GM18907 (cell line): ENCODE measurements at regions not wholly inside any gene's neighbourhood (a gene's known extent, or its start where the extent isn't known, plus 50 kb on each side); places are given as distances from the start of the nearest gene placed in this dataset.
A peak's percentile ranks its signal among the peaks of the same experiment; 100 is the strongest.
"Not testable (repeated sequence)": the region's sequence is repeated elsewhere in the genome, so short reads cannot be mapped to it uniquely, and the experiment has no call there.

ENCODE experiments used
- ATAC-seq: cut with Tn5 transposase; IDR thresholded peaks from one replicate; pipeline ENCODE4 v1.9.1; 2021; ENCODE audit warnings: mild to moderate bottlenecking, moderate library complexity; ENCODE audit not compliant: unreplicated experiment

DNA sequence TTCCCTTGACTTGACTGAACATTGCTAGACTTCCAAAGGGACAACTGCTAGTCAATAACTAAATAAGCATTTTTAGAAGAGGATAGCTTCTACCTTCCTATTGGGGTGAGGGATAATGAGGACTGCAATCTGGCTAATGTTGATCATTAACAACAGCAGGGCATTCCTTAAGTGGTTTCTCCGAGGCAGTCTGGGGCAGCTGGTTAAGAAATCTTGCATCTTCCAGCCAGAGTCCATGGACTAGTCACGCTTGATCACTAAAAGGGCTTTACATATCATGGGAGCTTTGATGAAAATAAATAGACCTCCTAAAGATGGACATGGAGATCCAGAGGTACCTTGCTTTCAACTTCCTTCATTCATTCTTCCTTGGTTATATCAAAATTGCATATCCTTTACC lies 329.4 kb upstream of the ESRRG start:
- no peak for ATAC-seq

DNA sequence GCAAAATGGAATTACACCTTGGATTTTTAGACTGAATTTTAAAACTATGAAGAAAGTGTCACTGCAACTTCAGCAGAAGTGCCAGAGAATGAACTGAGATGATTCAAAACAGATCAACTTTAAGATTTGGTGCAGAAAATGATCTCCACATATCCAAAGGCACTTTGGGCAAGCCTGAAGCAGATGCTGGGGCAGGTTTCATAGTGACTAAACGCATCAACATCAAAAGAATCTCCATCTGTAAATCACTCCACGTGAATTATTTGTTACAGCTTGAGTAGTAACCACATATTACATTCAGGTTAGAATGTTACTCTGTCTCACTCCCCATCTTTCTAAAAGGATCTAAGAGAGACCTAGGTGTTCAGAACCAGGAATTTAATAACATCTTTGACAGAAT lies 329.0 kb upstream of the ESRRG start:
- no peak for ATAC-seq

DNA sequence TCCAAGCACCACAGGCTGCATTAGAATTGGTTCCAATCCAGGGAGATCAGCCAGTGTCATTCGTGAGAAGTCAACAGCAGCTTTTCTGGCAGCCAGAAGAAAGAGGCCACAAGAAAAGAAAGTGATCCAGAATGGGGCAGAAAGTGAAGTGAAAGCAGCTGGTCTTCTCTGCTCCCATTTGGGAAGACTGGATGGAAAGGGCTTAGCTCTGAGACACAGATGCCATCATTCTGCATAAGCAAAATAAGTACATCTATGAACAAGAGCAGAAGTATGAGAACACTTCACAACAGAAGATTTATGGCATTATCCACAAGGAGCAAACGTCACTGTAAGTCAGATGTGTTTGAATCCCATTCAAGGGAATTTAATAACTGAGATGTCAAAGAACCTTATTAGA lies 326.5 kb upstream of the ESRRG start:
- ATAC-seq, result no peak

DNA sequence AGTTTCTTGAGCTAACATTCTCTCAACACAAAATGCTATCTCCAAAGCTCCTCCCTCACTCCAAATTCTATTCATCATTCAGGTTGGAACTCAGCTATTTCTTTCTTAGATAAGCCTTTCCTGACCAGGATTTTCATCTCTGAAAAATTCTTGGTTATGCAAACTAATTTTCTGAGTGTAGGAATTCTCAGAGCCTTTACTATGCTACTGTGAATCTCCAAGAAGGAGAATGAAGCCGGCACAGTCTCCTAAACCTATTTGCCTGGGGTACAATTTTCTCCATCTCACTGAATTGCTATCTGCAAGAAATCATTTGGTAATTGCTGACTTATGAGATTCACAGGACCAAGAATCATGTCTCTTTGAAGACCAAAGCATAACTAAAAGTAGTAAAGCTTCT lies 325.9 kb upstream of the ESRRG start:
- ATAC-seq, result no peak

DNA sequence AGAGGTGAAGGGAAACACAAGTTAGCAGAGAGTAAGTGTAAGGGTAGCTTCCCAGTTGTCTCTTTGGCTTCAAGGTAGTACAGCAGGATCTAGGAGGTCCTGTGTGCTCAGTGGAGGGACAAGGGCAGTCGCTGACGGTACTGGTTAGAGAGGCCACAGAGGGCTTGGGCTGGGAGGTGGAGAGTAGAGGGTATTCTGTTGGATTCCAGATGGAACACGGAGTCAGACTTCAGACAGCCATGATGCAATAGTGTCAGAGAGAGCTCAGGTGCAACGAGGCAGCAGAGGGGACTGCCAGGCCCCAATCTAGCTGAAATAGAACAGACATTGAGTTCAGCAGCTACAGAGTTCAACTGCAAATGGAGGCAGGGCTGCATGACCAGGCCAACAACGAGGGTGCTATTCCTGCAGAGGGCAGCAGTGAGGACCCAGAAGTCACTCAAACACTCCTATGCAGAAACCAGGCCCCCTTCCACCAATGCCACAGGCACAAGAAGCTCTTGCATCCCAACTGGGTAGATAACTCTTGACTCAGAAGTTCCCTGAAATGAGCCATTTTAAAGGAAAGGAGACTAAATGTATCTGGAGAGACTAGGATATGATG lies 325.0 kb upstream of the ESRRG start:
- ATAC-seq, result no peak

DNA sequence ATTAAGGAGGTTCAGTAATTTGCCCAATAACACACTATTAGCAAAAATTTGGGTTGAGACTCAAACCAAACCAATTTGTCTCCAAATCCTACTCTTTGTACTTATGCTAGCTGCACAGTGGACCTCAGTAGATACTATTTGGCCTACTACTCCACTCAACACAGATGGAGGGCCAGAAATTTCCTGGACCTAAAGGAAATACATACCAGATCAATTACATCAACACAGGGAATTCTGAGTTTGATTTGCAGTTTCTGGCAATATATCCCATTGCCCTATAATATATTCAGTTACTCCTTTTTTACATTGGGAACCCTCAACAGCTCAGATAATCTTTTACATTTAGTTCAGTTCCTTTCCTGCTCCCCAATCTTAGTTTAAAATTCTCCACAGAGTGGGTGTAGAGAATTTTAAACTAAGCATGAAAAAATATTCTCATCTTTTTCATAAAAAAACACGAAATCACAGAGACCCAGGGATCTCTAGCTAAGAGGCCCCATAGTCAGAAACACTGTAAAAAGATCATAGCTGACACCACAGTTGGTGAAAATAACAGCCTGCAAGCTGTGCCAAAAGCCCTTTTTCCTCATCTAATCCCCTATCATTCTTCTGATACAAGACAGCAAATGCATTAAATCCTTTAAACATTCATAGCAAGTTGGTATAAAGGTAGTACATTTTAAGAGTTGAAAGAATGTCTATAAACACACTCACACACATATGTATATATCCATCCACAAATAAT lies 317.7 kb upstream of the ESRRG start:
- ATAC-seq, result no peak

DNA sequence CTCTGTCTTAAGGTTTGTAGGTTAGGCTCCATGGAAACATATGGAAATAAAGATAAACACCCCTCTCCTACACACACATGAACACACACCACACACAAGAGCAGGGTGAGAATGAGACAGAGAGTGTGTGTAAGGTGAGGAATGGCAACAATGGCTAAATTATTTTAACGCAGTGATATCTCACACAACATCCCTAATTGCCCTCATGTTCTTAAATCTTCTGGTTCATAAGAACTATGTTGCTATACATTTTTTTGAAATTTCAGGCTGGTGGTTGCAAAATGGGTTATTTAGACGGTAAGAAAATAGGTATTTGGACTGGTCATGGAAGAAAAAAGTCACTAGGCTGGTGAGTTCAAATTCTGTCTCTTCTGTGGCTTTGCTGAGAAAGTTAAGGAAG lies 316.7 kb upstream of the ESRRG start:
- no peak for ATAC-seq

DNA sequence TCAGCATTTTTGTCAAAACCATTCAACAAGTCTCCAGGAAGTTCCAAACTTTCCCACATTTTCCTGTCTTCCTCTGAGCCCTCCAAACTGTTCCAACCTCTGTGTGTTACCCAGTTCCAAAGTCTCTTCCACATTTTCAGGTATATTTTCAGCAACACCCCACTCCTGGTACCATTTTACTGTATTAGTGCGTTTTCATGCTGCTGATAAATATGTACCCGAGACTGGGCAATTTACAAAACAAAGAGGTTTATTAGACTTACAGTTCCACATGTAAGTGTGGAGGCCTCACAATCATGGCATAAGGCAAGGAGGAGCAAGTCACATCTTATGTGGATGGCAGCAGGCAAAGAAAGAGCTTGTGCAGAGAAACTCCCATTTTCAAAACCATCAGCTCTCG lies 315.9 kb upstream of the ESRRG start:
- not testable (repeated sequence) for ATAC-seq

DNA sequence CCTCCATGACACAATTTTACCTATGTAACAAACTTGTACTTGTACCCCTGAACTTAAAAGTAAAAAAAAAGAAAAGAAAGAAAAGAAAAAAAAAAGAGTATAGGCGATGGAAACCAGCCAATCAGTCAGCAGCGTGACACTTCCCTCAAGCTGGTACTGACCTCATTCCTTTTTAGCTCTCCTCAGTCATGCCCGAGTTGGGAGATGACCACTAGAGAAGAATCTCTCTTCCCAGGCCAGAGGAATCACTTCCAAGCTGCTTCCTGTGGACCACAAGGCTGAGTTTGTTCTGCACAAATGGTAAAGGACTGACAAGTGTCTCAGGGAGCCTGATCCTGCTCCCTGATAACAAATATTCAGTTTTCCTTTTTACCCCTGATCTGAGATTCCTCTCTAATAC lies 313.5 kb upstream of the ESRRG start:
- no peak for ATAC-seq

DNA sequence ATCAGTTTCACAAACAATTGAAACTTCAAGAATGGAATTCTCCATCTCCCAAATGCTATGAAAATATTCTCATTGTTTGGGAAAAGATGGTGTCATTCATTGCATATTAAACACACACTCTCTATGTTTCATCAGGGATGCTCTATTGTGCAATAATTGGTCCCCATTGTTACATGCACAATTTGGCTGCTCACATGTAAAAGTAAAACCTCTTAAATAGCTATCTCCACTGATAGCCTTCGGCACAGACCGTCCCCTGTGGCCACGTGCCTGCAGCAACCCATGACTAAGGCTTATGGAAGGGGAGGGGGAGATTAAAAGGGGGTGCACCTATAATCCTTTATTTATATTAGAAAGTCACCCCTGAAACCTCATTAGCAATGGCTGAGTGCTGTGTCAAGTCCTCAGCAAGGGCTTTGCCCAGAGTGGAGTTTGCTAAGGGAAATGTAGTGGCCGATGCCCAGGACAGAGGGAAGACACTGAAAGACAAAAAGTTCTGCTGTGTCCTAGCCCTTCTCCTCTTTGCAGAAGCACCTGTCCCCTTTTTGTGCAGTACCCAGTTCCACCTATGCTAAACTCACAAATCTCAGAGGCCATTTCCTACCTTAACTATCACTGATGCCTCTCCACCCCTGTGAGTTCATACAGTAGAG lies 309.6 kb upstream of the ESRRG start:
- no peak for ATAC-seq

DNA sequence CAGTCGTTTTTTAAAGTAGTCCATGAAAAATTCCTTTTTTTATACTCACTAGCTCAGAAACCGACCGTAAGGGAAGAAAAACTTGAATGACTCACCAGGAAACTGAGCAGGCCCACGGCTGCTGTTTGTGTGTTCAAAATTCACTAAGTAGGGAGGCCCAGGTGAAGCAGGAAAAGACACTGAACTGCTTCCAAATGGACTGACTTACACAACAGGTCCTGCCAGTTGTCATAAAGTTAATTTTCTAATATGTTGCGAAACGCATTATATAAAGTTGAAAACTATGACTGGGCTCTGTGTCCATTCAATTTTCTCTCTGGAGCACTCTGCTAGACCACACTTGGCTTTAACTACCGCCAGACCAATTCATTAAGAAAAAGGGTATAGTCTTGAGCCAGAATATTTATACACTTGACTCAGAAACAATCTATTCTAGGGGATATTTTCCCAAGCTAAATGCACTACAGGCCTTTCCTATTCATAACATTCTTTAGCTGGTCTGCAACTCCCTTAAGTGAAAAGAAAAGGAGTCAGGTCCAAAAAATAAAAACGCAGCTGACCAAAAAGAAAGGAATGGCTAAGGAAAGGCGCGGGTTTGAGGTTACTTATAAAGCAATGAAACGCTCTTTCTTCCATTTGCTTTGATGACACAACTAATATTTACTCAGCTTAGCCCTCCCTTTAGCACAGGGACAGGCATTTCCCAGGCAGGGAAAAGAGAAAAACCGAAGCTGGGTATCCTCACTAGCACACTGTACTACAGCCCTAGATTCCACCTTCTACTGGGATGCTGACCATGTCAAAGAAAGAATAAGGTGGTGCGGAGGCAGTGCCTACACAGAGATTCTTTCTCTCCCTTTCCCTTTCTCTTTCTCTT lies 306.3 kb upstream of the ESRRG start:
- ATAC-seq, result no peak

DNA sequence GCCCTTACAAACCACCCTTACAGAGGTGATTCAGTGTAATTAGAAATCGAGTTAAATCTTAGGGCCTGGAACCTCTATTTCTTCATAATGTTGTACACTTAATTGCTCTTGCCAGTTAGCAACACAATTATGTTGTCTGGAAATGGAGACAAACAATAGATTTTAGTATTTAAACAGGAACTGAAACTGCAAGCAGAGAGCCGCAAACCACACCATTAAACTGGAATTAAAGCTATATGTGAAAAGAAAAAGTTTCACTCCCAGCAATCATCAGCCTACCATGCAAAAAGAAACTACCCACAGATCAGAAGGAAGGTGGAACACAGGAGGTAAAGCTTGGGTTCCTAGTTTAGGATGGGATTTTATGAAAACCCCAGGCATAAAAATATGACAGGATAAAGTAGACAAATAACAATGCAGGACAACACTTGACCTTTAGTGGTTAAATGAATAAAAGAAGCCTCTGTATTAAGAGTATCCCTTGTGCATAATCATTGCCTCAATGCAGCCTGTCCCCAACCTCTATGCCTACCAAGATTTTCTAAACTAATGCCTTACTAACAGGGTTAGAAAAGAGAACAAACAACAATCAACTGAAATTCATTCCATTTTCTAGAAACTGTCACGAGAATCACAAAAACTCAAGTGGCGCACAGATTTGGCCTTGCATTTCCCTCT lies 304.3 kb upstream of the ESRRG start:
- peak; percentile 99 for ATAC-seq

DNA sequence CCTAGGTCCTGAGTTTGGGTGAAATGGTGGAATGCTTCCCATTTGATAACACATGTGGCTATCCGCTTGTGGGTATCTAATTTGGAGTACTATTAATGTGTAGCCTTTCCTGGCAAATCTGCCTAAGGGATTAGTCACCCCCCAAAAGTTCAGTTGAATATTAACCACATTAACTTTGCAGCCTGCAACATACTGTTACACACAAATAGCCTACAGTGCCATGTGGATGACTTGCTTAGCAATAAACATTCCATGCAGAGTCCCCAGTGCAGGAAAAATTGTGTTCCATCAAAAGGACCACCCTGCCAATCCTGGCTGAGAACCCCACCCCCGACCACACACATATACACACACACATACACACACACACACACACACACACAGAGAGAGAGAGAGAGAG lies 303.3 kb upstream of the ESRRG start:
- no peak for ATAC-seq

DNA sequence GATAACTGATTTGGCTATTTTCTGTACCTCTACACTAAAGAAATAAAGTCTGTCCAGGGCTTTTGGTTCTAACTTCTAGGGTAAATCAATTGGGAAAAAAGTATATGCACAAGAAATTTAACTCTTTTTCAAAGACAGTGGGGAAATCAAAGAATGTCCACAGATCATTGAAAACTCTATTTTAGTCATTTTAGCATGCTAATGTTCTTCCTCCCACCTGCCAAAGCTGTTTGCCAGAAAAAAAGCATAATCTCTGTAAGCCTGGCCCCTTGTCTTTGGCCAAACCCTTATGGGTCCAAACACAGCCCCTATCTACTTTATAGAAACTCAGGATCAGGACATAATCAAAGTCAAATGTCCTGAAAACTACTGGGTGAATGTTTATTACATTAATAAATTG lies 302.2 kb upstream of the ESRRG start:
- ATAC-seq, result no peak

DNA sequence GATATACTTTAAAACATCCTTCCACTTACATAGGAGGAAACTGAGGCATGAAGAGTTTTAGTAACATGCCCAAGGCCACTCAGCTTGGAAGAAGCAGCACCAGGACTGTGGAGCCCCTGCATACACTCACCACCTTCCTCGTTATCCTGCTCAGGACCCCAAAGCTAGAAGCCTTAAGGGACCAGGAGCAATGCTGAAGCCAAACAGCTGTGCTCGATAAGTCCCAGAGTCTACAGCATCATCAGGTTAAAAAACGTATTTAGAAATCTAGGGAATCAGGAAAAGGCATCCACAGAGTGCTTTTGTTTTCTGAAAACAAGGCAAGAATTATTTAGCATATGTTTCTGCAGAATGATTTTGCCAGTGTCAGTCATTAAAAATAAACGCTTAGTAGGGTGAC lies 301.7 kb upstream of the ESRRG start:
- ATAC-seq, result no peak

DNA sequence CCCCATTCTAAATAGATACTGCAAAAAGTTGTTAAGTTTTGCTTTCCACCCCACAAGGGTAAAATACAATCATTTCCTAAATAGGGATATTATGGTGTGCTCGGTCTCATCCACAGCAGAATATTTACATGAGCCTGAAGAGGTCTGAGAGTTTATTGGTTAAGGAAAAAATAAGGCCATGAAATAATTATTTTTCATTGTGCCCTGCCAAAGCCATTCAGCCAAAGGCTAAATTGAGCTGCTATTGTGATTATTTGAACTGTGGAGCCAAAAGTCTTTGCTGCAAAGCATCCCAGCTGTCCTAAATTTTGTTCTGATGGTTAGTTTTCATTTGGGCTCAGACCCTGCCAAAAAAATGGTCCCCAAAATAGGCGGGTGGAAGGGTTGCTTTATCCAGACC lies 298.7 kb upstream of the ESRRG start:
- no peak for ATAC-seq

DNA sequence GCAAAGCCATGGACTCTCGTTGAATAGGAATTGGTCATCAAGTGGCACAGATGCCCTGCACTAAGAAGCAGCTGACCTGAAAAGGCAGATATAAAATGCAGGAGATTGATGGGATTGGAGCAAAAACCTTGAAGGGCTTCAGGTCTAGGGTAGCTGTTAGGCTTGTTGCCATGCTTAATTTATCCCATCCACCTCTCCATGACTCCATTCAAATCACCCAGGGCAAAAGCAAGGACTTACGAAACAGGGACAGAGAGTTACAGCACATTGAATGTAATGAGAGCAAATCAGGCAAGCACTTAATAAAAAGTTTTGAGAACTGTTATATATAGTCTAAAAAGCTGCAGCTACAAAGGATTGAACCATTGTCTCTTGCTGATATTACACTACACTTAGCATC lies 298.2 kb upstream of the ESRRG start:
- ATAC-seq, result no peak

DNA sequence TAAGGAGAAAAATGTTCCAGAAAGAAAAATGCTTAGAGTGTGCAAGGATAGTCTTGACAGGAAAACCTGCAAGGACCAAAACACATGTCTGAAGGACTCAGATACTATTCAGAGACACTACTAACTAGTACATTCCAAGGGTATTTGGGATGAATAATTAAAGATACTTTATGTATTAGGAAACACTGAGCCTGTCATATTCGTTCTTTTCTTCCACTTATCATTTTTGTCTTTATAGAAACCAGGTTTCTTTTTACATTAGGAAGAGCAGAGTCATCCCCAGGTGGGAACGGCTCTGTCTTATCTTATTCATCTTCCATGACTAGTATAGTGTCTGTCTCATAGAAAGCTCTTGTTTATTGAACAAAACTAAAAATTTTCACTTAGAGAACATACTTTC lies 296.2 kb upstream of the ESRRG start:
- ATAC-seq, result no peak

DNA sequence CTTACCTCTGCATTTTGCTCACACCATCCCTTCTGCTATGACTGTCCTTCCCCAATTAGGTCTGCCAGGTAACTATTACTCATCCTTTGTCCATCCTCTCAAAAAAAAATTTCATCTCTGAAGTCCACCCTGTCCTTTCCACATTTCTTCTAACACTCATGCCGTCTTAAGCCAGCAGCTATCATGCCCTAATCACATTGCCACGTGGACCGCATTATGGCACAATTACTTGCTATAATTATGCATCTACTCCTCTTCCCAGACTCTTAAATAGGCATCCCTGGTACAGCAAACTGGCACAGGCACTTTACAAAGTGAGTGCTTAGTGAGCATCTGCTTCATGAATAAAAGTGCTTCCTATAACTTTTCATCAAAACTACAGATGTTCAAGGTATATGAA lies 295.4 kb upstream of the ESRRG start:
- no peak for ATAC-seq

DNA sequence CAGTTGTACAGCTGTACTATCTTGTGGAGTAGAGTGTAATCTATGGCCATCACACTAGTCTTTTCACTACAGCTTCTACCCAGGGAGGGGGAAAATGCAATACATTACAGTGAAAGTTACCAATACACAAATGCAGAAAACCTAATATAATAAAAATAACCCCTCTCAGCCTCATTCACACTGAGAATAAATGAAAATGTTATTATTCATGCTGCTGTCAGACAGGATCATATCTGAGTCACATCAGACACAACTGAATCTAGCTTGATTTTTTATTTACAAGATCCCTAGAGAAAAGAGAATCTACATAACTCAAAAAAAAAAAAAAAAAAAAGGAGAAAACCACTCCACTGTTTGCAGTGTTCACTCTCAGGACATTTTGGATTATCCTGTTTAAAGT lies 293.9 kb upstream of the ESRRG start:
- ATAC-seq, result no peak

DNA sequence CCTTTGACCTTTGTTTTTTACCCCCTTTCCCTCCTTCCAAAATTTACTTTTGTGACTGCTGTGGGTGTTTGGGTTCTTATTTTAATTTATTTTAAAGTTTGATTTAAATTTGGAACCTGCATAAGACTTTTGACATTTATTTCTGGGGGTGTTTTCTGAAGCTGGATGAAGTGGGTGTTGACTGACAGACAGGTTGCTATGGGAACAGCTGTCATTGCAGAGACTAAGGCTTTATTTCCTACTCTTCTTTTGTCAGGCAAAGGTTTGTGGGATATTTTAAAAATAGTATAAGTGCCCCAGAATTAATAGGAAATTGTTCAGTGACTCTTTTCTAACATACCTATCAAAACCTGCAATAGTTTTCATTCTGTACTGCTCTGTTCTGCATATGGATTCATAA lies 290.8 kb upstream of the ESRRG start:
- no peak for ATAC-seq
